WTC11 (cell line): ENCODE measurements at regions not wholly inside any gene's neighbourhood (a gene's known extent, or its start where the extent isn't known, plus 50 kb on each side); places are given as distances from the start of the nearest gene placed in this dataset.

ENCODE experiments used
- ATAC-seq: fragments of 200-7000 bp; cut with Tn5 transposase; 2 replicates; pipeline ENCODE4 v1.10.0; 2021; ENCODE audit warnings: mild to moderate bottlenecking, moderate library complexity
- CTCF ChIA-PET: fragments of 300-600 bp; sonication (Branson Sonifier 250); formaldehyde crosslinking; loops from one replicate; lab custom pipeline; 2021; ENCODE audit warnings: antibody characterized with exemption; lab: Charles Lee
- POLR2A ChIA-PET: fragments of 350-600 bp; sonication (Branson Sonifier 250); formaldehyde crosslinking; loops from one replicate; lab custom pipeline; 2021; ENCODE audit warnings: antibody characterized with exemption; lab: Charles Lee
- DNase-seq: peaks from one replicate; pipeline ENCODE4 v3.0.0; 2021; ENCODE audit warnings: low spot score
- H3K27ac Mint-ChIP-seq: 2 replicates; pipeline ENCODE4 v1.8.0; 2021; ENCODE audit warnings: mixed read lengths
- H3K27me3 Mint-ChIP-seq: 2 replicates; pipeline ENCODE4 v1.8.0; 2021; ENCODE audit warnings: low read depth, mild to moderate bottlenecking, moderate library complexity, mixed read lengths
- H3K36me3 Mint-ChIP-seq: 2 replicates; pipeline ENCODE4 v1.8.0; 2021; ENCODE audit warnings: mixed read lengths
- H3K4me1 Mint-ChIP-seq: 2 replicates; pipeline ENCODE4 v1.8.0; 2022; ENCODE audit warnings: mixed read lengths
- H3K4me3 Mint-ChIP-seq: 2 replicates; pipeline ENCODE4 v1.8.0; 2021; ENCODE audit warnings: mild to moderate bottlenecking, moderate library complexity, mixed read lengths
- H3K9me3 Mint-ChIP-seq: 2 replicates; pipeline ENCODE4 v1.8.0; 2021; ENCODE audit warnings: mixed read lengths
- ATF1 ChIP-seq: sonication (generic); formaldehyde crosslinking; IDR thresholded peaks from 2 replicates; pipeline ENCODE4 v1.8.1; 2023; ENCODE audit warnings: mild to moderate bottlenecking, moderate library complexity, missing genetic modification reagents
- CREB1 ChIP-seq: sonication (generic); formaldehyde crosslinking; IDR thresholded peaks from 2 replicates; pipeline ENCODE4 v1.8.0; 2023; ENCODE audit warnings: mild to moderate bottlenecking, missing genetic modification reagents
- FOXK1 ChIP-seq: sonication (generic); formaldehyde crosslinking; IDR thresholded peaks from 2 replicates; pipeline ENCODE4 v1.8.0; 2022; ENCODE audit warnings: mild to moderate bottlenecking, moderate library complexity, missing genetic modification reagents
- GABPB1 ChIP-seq: sonication (generic); formaldehyde crosslinking; IDR thresholded peaks from 2 replicates; pipeline ENCODE4 v1.8.1; 2023; ENCODE audit warnings: mild to moderate bottlenecking, missing genetic modification reagents
- HMGA2 ChIP-seq: fragments of 250-450 bp; sonication (Bioruptor Pico); IDR thresholded peaks from 2 replicates; pipeline ENCODE4 v1.4.0; 2021; ENCODE audit warnings: mild to moderate bottlenecking, moderate library complexity
- KAT7 ChIP-seq: sonication (generic); formaldehyde crosslinking; IDR thresholded peaks from 2 replicates; pipeline ENCODE4 v1.8.1; 2023; ENCODE audit warnings: missing genetic modification reagents, mild to moderate bottlenecking, borderline replicate concordance
- MYBL2 ChIP-seq: sonication (generic); formaldehyde crosslinking; IDR thresholded peaks from 2 replicates; pipeline ENCODE4 v1.8.1; 2023; ENCODE audit warnings: mild to moderate bottlenecking, moderate library complexity, missing genetic modification reagents
- NFATC4 ChIP-seq: fragments of 250-450 bp; sonication (Bioruptor Pico); IDR thresholded peaks from 2 replicates; pipeline ENCODE4 v1.9.0; 2021; ENCODE audit warnings: mild to moderate bottlenecking
- NFE2L1 ChIP-seq: sonication (generic); formaldehyde crosslinking; IDR thresholded peaks from 2 replicates; pipeline ENCODE4 v1.8.1; 2023; ENCODE audit warnings: missing genetic modification reagents
- NR3C1 ChIP-seq: sonication (generic); formaldehyde crosslinking; conservative IDR thresholded peaks from 2 replicates; pipeline ENCODE4 v1.8.1; 2023; ENCODE audit warnings: low read depth, mild to moderate bottlenecking, missing genetic modification reagents
- TEAD1 ChIP-seq: sonication (generic); formaldehyde crosslinking; IDR thresholded peaks from 2 replicates; pipeline ENCODE4 v1.8.0; 2022; ENCODE audit warnings: mild to moderate bottlenecking, missing genetic modification reagents
- ZNF263 ChIP-seq: sonication (generic); formaldehyde crosslinking; IDR thresholded peaks from 2 replicates; pipeline ENCODE4 v1.8.1; 2022; ENCODE audit warnings: low read depth, mild to moderate bottlenecking, moderate library complexity, missing genetic modification reagents
- ZNF423 ChIP-seq: fragments of 250-450 bp; sonication (Bioruptor Pico); IDR thresholded peaks from 2 replicates; pipeline ENCODE4 v2.1.2; 2022; ENCODE audit warnings: mild to moderate bottlenecking, moderate library complexity
- TF ChIP-seq, protein P1 (sequence below): sonication (generic); formaldehyde crosslinking; IDR thresholded peaks from 2 replicates; pipeline ENCODE4 v1.8.1; 2022; ENCODE audit warnings: mild to moderate bottlenecking, missing genetic modification reagents, moderate library complexity, borderline replicate concordance
- TF ChIP-seq, protein P2 (sequence below): sonication (generic); formaldehyde crosslinking; IDR thresholded peaks from 2 replicates; pipeline ENCODE4 v1.8.1; 2022; ENCODE audit warnings: mild to moderate bottlenecking, moderate library complexity, missing genetic modification reagents
- TF ChIP-seq, protein P3 (sequence below): sonication (generic); formaldehyde crosslinking; IDR thresholded peaks from 2 replicates; pipeline ENCODE4 v1.8.0; 2022; ENCODE audit warnings: missing genetic modification reagents
- TF ChIP-seq, protein P4 (sequence below): sonication (generic); formaldehyde crosslinking; IDR thresholded peaks from 2 replicates; pipeline ENCODE4 v1.8.1; 2022; ENCODE audit warnings: low read depth, missing genetic modification reagents, borderline replicate concordance
- TF ChIP-seq, protein P5 (sequence below): fragments of 250-450 bp; sonication (Bioruptor Pico); conservative IDR thresholded peaks from 2 replicates; pipeline ENCODE4 v1.9.0; 2021; ENCODE audit warnings: mild to moderate bottlenecking
- TF ChIP-seq, protein P6 (sequence below): sonication (generic); formaldehyde crosslinking; IDR thresholded peaks from 2 replicates; pipeline ENCODE4 v1.8.0; 2023; ENCODE audit warnings: missing genetic modification reagents

DNA sequence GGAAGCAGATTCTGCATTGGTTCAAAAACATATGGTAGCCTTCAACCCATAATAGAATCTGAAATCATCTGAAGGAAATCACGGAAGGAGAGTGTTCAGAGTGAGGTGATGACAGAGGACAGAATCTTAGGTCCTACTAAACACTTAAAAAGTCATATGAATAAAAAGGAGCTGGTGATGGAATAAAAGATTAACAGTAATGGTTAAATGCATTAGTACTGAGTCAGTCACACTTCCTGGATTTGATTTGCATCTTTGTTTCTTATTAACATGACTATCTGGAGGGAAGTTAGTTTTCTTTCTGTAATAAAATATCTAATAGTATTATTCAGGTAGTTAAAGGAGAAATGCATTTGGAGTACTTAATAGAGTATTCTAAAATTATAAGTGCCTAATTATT is 296.3 kb upstream of the ATXN7L3B start (continued):
- TF ChIP-seq, protein P1, sequence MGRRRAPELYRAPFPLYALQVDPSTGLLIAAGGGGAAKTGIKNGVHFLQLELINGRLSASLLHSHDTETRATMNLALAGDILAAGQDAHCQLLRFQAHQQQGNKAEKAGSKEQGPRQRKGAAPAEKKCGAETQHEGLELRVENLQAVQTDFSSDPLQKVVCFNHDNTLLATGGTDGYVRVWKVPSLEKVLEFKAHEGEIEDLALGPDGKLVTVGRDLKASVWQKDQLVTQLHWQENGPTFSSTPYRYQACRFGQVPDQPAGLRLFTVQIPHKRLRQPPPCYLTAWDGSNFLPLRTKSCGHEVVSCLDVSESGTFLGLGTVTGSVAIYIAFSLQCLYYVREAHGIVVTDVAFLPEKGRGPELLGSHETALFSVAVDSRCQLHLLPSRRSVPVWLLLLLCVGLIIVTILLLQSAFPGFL (CRISPR knock-in tag) = no peak
- TF ChIP-seq, protein P2, sequence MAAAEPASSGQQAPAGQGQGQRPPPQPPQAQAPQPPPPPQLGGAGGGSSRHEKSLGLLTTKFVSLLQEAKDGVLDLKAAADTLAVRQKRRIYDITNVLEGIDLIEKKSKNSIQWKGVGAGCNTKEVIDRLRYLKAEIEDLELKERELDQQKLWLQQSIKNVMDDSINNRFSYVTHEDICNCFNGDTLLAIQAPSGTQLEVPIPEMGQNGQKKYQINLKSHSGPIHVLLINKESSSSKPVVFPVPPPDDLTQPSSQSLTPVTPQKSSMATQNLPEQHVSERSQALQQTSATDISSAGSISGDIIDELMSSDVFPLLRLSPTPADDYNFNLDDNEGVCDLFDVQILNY (CRISPR knock-in tag) = no peak
- TF ChIP-seq NFATC4 (CRISPR knock-in tag) = no peak

DNA sequence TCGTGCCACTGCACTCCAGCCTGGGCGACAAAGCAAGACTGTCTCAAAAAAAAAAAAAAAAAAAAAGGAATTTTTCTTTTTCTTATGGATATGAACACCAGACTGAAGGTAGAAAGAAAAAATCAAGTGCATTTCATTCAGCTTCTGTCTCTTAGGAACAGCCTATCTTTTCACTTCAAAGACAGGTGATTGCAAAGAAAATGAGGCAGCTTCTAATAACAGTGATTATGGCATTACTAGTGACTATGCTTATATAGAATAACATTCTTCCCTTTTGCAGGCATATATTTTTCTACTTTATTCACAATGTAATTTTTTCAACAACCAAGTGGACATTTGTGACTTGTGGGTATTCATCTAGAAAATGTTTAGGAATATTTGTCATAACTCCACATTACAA is 295.5 kb upstream of the ATXN7L3B start:
- Mint-ChIP-seq H3K4me3 (no peak overlapping the region), H3K4me1 (peaks cover 8% of the 10 kb centered on the region), H3K36me3 (peaks cover 12% of the 10 kb centered on the region), H3K27me3 (no peaks in the 10 kb centered on the region), H3K27ac (peak overlapping the region; percentile 17; the same call in 1 of the 2 replicates), H3K9me3 (peaks cover 35% of the 10 kb centered on the region)
- ATAC-seq = no peak
- CTCF ChIA-PET = interaction anchor here (0.7 kb wide), 1 partner anchor 432 kb away, joined by 3 read pairs; no protein-coding TSS in a partner anchor
- no peak for DNase-seq
- TF ChIP-seq GABPB1 (no peak), MYBL2 (CRISPR knock-in tag) (no peak), TEAD1 (CRISPR knock-in tag) (no peak), HMGA2 (no peak), NFE2L1 (no peak), ZNF263 (no peak), CREB1 (no peak), KAT7 (no peak), FOXK1 (CRISPR knock-in tag) (no peak), ZNF423 (CRISPR knock-in tag) (no peak)
- TF ChIP-seq, protein P3, sequence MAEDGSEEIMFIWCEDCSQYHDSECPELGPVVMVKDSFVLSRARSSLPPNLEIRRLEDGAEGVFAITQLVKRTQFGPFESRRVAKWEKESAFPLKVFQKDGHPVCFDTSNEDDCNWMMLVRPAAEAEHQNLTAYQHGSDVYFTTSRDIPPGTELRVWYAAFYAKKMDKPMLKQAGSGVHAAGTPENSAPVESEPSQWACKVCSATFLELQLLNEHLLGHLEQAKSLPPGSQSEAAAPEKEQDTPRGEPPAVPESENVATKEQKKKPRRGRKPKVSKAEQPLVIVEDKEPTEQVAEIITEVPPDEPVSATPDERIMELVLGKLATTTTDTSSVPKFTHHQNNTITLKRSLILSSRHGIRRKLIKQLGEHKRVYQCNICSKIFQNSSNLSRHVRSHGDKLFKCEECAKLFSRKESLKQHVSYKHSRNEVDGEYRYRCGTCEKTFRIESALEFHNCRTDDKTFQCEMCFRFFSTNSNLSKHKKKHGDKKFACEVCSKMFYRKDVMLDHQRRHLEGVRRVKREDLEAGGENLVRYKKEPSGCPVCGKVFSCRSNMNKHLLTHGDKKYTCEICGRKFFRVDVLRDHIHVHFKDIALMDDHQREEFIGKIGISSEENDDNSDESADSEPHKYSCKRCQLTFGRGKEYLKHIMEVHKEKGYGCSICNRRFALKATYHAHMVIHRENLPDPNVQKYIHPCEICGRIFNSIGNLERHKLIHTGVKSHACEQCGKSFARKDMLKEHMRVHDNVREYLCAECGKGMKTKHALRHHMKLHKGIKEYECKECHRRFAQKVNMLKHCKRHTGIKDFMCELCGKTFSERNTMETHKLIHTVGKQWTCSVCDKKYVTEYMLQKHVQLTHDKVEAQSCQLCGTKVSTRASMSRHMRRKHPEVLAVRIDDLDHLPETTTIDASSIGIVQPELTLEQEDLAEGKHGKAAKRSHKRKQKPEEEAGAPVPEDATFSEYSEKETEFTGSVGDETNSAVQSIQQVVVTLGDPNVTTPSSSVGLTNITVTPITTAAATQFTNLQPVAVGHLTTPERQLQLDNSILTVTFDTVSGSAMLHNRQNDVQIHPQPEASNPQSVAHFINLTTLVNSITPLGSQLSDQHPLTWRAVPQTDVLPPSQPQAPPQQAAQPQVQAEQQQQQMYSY (CRISPR knock-in tag) = no peak
- TF ChIP-seq, protein P1 (CRISPR knock-in tag) = no peak
- TF ChIP-seq, protein P4, sequence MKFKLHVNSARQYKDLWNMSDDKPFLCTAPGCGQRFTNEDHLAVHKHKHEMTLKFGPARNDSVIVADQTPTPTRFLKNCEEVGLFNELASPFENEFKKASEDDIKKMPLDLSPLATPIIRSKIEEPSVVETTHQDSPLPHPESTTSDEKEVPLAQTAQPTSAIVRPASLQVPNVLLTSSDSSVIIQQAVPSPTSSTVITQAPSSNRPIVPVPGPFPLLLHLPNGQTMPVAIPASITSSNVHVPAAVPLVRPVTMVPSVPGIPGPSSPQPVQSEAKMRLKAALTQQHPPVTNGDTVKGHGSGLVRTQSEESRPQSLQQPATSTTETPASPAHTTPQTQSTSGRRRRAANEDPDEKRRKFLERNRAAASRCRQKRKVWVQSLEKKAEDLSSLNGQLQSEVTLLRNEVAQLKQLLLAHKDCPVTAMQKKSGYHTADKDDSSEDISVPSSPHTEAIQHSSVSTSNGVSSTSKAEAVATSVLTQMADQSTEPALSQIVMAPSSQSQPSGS (CRISPR knock-in tag) = no peak
- POLR2A ChIA-PET = no interaction called here

DNA sequence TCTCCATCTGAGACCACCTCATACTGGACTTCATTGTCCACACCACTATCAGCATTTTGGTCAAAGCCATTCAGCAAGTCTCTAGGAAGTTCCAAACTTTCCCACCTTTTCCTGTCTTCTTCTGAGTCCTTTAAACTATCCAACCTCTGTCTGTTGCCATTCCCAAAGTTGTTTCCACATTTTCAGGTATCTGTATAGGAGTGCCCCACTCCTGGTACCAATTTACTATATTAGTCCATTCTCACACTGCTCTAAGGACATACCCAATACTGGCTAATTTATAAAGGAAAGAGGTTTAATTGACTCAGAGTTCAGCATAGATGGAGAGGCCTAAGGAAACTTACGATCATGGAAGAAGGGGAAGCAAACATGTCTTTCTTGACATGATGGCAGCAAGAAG is 292.2 kb upstream of the ATXN7L3B start:
- H3K4me1 Mint-ChIP-seq = peaks cover 8% of the 10 kb centered on the region
- ChIA-PET CTCF (no interaction called here), POLR2A (no interaction called here)
- H3K4me3 Mint-ChIP-seq = no peak overlapping the region
- no peaks in the 10 kb centered on the region for H3K27me3 Mint-ChIP-seq
- H3K36me3 Mint-ChIP-seq = peaks cover 10% of the 10 kb centered on the region
- H3K27ac Mint-ChIP-seq = no peak overlapping the region
- DNase-seq = no peak
- H3K9me3 Mint-ChIP-seq = peaks cover 20% of the 10 kb centered on the region
- no peak for ATAC-seq
- TF ChIP-seq ATF1 = no peak
- TF ChIP-seq, protein P5, sequence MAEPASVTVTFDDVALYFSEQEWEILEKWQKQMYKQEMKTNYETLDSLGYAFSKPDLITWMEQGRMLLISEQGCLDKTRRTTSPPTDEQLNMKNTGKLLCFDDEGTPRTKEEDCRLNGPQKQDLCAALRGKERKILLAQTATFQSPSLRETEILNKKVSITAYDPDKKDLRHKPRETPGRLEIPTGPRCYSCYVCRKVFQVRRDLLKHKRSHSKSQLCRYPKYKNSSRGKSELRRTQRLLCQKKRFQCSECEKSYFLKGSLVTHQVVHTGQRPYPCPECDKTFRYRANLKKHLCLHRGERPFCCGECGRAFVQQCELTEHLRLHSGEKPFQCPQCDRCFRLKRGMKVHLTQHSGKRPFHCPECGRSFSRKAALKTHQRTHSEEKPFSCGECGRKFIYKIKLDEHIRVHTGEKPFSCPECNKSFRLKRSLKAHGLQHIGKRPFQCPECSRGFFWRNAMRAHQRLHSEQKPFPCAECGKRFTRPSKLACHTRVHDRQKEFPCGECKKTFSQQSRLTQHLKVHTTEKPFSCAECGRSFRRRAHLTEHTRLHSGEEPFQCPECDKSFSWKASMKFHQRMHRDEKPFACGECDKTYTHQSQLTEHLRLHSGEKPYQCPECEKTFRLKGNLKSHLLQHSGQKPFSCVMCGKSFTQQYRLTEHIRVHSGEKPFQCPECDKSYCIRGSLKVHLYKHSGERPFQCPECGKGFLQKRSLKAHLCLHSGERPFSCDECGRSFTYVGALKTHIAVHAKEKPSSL = no peak
- TF ChIP-seq, protein P4 (CRISPR knock-in tag) = no peak
- TF ChIP-seq, protein P6, sequence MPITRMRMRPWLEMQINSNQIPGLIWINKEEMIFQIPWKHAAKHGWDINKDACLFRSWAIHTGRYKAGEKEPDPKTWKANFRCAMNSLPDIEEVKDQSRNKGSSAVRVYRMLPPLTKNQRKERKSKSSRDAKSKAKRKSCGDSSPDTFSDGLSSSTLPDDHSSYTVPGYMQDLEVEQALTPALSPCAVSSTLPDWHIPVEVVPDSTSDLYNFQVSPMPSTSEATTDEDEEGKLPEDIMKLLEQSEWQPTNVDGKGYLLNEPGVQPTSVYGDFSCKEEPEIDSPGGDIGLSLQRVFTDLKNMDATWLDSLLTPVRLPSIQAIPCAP (CRISPR knock-in tag) = no peak
- TF ChIP-seq NR3C1 (CRISPR knock-in tag) = no peak
- TF ChIP-seq ZNF263 = no peak
